GM13976 (cell line): ENCODE measurements at regions not wholly inside any gene's neighbourhood (a gene's known extent, or its start where the extent isn't known, plus 50 kb on each side); places are given as distances from the start of the nearest gene placed in this dataset.

Experiments used
- DNase-seq: peaks from one replicate; pipeline ENCODE4 v3.0.0; 2012; ENCODE audit warnings: low spot score
- in situ Hi-C: fragments of 300-500 bp; cut with MboI; formaldehyde crosslinking; loops from one replicate; pipeline ENCODE4 v1.12.0; 2022; ENCODE audit warnings: low sequenced_read_pairs, mixed read lengths, inconsistent platforms; ENCODE audit not compliant: unreplicated experiment
- TF ChIP-seq, protein P1 (sequence below): IDR thresholded peaks from 2 replicates; pipeline ENCODE4 v1.5.1; 2012; ENCODE audit warnings: borderline replicate concordance, mild to moderate bottlenecking; ENCODE audit not compliant: insufficient read depth; ENCODE audit errors: extremely low read depth, missing control alignments, control extremely low read depth

DNA sequence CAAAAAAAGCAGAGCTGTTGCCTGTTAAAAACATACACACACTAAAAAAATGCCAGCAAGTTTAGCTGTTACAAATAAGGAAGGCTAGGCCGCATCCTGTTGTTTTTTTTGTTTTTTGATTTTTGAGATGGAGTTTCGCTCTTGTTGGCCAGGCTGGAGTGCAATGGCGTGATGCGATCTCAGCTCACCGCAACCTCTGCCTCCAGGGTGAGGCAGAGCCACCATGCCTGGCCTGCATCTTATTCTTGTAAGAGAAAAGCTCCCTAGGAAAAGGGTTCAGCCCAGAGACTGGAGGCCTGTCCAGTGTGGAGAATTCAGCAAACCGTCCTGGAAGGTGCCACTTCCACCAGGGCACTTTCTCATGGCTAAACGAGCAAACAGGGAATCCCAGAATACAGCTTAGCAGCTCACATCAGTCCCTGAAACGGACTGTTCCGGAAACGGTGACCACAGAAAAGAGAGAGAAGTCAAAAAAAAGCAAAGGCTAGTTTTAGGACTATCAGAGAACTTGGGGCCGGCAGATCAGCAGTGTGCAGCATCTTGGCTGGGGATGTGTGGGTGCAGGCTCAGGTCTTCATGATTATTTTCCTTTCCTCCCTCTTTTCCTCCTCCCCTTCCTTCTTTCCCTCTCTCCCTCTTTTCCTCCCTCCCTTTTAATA is 283.6 kb downstream of the AJAP1 start:
- in situ Hi-C loops, result no loop called here
- TF ChIP-seq, protein P1, sequence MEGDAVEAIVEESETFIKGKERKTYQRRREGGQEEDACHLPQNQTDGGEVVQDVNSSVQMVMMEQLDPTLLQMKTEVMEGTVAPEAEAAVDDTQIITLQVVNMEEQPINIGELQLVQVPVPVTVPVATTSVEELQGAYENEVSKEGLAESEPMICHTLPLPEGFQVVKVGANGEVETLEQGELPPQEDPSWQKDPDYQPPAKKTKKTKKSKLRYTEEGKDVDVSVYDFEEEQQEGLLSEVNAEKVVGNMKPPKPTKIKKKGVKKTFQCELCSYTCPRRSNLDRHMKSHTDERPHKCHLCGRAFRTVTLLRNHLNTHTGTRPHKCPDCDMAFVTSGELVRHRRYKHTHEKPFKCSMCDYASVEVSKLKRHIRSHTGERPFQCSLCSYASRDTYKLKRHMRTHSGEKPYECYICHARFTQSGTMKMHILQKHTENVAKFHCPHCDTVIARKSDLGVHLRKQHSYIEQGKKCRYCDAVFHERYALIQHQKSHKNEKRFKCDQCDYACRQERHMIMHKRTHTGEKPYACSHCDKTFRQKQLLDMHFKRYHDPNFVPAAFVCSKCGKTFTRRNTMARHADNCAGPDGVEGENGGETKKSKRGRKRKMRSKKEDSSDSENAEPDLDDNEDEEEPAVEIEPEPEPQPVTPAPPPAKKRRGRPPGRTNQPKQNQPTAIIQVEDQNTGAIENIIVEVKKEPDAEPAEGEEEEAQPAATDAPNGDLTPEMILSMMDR, result no peak
- no peak for DNase-seq

DNA sequence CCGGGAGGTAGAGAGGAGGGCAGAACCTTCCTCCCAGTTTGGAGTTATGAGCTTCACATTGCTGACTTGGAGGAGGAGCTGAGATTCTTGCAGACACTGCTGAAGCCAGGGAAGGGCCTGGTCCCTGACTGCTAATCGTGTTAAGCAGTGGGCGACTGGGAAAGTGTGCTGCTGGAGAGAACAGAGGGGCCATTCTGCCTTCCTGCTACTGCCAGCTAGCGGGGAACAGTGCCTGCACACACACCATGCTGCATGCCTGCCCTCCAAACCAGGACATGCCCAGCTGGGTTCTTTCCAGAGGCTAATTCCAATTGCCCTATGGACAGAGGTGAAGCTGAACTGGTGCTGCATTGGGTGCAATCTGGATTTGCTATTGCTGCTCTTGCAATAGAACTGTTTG is 281.4 kb downstream of the AJAP1 start:
- DNase-seq, result no peak
- in situ Hi-C loops, result no loop called here
- TF ChIP-seq, protein P1, result no peak

DNA sequence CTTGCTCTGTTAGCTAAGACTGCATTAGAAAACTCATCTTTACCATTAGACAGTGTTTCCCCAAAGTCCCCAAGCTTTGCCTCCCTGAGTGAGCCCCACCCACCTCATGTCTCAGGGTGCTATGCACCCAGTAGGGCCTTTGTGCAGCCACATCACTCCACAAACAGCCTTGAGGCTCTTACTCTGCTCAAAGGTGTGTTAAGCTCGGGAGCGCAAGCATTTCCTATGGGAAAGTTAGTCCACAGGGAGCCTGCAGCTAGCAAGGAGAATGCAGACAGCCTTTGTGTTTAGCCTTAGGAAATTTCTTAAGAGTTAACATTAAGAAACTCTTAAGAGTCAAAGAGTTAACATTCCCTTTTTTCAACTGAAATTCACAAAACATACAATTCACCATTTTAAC is 278.8 kb downstream of the AJAP1 start:
- in situ Hi-C loops, result no loop called here
- DNase-seq, result no peak
- TF ChIP-seq, protein P1, result no peak

DNA sequence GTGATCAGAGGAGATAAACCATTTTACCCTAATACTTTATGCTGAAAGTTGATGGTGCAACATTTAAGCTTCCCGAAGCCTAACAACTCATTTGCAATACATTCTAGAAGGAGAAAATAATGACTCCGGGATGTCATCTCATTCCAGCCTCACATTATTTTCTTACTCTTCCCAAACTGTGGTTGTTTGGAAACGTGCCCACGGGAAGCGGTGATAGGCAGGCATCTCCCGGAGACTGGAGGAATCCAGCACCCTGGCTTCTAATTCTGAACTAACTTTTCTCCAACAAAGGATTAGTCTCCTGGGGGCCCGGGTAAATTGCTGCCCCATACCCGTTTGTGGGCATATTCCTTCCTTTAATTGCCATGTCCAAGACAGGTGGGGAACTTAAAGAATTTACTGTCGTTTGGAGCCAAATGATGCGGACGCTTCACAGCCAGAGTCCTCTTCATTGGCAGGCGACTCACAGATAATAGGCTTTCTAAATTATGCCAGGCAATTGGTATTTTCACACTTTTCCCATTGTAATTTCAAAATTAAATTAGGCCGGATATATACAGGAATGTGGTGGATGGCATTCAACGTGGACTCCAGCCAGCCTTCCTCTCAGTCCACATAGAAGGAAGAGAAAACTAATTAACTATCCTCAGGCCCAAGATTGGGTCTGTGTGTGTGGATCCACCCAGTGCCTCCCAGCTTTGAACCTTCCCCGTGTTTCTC is 278.1 kb downstream of the AJAP1 start:
- DNase-seq, result no peak
- TF ChIP-seq, protein P1, result no peak
- in situ Hi-C loops, result no loop called here

DNA sequence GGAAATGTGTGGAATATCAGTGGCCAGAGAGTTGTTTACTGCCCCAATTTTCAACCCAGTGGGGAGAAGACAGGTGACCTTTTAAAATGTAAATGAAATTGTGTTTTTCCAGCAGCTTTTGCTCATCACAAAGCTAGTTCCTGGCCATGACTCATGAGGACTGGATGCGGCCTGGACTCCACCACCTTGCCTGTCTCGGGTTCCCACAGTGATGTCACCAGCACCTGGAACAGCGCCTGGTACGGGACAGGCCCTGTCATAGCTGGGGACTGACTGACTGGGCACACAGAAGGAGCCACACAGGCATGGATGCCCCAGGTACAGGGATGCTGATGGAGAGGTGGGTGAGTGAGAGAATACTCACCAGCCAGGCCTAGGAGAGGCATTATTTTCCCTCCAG is 277.1 kb downstream of the AJAP1 start:
- TF ChIP-seq, protein P1, result no peak
- no peak for DNase-seq
- in situ Hi-C loops, result no loop called here

DNA sequence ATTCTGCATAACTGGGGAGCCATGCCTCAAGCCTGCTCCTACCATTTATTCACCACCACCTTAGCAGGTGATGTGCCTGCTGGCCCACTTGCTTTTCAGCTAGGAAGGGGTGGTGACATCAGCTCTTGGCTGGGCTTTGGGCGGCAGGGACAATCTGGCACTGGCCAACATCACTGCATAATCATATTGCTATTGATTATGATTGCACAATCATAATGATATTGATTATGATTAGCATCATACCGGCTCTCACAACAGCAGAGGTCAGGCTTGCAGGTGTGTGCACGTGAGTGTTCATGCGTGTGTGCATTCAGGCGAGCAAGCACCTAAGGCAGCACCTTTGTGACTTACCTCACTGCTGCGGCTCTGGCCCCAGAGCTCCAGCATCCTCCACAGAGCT is 273.8 kb downstream of the AJAP1 start:
- TF ChIP-seq, protein P1, result no peak
- DNase-seq, result no peak
- in situ Hi-C loops, result no loop called here
